Gastrocnemius medialis (tissue), 4 donors: ENCODE measurements at regions not wholly inside any gene's neighbourhood (a gene's known extent, or its start where the extent isn't known, plus 50 kb on each side); places are given as distances from the start of the nearest gene placed in this dataset.

Source experiments
- POLR2A ChIP-seq, 2 donors: fragments of 450-650 bp; IDR thresholded peaks; one replicate each; pipeline ENCODE4 v1.6.1; 2017; ENCODE audit warnings: antibody characterized with exemption in 2 of 2, mild to moderate bottlenecking in 2 of 2, moderate library complexity in 2 of 2
- TF ChIP-seq, protein P1 (sequence below), 5 experiments: fragments of 450-650 bp in 3 of 5; fragments of 200-600 bp in 2 of 5; sonication (generic) in 2 of 5; IDR thresholded peaks in 4 of 5; conservative IDR thresholded peaks in 1 of 5; 1 replicate in 4 of 5; 2 replicates in 1 of 5; pipeline ENCODE4 v1.5.1; 2016 to 2019; ENCODE audit warnings: antibody characterized with exemption in 5 of 5, mild to moderate bottlenecking in 3 of 5, moderate library complexity in 3 of 5

DNA sequence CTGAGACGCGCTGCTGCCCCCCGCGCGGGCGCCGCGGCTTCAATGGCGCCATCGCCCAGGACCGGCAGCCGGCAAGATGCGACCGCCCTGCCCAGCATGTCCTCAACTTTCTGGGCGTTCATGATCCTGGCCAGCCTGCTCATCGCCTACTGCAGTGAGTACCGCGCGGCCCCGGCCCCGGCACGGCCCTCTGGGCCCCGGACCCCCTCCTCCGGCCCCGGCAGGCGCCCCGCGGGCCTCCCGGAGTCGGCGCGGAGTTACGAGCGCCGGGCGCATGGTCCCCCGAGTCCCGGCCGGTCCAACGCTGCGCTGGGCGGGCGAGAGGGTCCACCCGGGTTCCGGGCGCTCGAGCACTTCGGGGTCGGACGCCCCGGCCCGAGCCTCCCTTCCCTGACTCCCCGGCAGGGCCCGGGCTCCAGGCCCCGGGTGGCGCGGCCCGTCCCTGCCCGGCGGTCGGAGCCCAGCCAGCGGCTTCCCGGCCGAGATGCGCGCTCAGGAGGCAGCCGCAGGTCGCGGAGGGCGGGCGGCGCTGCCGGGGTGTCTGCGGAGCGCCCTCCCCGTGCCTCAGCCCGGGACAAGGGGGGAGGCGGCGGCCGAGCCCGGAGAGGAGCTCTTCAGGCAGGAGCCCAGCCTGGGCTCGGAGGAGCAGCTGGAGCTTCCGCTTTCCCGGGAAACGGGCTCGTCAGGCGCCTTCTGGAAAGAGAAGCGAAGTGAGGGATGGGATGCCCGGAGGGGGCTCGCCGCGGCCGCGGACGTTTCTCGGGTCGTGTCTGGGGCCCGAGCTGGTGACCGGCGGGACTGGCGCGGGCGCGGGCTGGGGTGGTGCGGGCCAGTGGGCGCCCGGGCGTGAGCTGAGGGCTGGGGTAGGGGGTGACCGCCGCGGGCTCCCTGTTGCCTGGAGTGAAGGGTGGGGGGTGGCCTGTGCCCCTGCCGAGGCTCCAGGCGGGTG, 1337.8 kb downstream of the BRD1 start:
- TF ChIP-seq, protein P1, sequence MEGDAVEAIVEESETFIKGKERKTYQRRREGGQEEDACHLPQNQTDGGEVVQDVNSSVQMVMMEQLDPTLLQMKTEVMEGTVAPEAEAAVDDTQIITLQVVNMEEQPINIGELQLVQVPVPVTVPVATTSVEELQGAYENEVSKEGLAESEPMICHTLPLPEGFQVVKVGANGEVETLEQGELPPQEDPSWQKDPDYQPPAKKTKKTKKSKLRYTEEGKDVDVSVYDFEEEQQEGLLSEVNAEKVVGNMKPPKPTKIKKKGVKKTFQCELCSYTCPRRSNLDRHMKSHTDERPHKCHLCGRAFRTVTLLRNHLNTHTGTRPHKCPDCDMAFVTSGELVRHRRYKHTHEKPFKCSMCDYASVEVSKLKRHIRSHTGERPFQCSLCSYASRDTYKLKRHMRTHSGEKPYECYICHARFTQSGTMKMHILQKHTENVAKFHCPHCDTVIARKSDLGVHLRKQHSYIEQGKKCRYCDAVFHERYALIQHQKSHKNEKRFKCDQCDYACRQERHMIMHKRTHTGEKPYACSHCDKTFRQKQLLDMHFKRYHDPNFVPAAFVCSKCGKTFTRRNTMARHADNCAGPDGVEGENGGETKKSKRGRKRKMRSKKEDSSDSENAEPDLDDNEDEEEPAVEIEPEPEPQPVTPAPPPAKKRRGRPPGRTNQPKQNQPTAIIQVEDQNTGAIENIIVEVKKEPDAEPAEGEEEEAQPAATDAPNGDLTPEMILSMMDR (IDR thresholded peaks at IDR 0.05 in 4 of 5, conservative IDR thresholded peaks at IDR 0.05 in 1 of 5), result no peak
- TF ChIP-seq POLR2A (IDR thresholded peaks at IDR 0.05), result no peak
